A673 (cell line): ENCODE measurements at regions not wholly inside any gene's neighbourhood (a gene's known extent, or its start where the extent isn't known, plus 50 kb on each side); places are given as distances from the start of the nearest gene placed in this dataset.

Experiments
- BruUV-seq: library from RNA; stranded (reverse); fragments of 400-500 nt; replicated peaks from 2 replicates; lab custom pipeline; 2021; lab: Mats Ljungman, UMichigan
- CTCF ChIA-PET: fragments of 300-600 bp; sonication (Branson Sonifier 250); formaldehyde crosslinking; loops from one replicate; lab custom pipeline; 2022; ENCODE audit warnings: antibody characterized with exemption; lab: Charles Lee
- POLR2A ChIA-PET: fragments of 300-600 bp; sonication (Branson Sonifier 250); formaldehyde crosslinking; loops from one replicate; lab custom pipeline; 2022; ENCODE audit warnings: antibody characterized with exemption; ENCODE audit not compliant: low non-redundant PET; lab: Charles Lee
- DNase-seq: peaks from one replicate; pipeline ENCODE4 v3.0.0-alpha.2; 2015; ENCODE audit warnings: low spot score
- H3K27ac ChIP-seq: fragments of 200-600 bp; sonication (generic); 2 replicates; pipeline ENCODE4 v1.5.1; 2016; ENCODE audit warnings: mixed run types, low read depth, mild to moderate bottlenecking, mixed read lengths, antibody characterized with exemption, low read length; ENCODE audit not compliant: poor library complexity, severe bottlenecking
- H3K27me3 ChIP-seq: fragments of 200-600 bp; sonication (generic); replicated peaks from 2 replicates; pipeline ENCODE4 v1.6.1; 2017; ENCODE audit warnings: mixed run types, low read depth, mild to moderate bottlenecking, mixed read lengths, antibody characterized with exemption, low read length; ENCODE audit not compliant: insufficient read depth, poor library complexity
- H3K36me3 ChIP-seq: fragments of 200-600 bp; sonication (generic); 2 replicates; pipeline ENCODE4 v1.6.1; 2016; ENCODE audit warnings: mixed run types, mild to moderate bottlenecking, mixed read lengths, antibody characterized with exemption, low read length; ENCODE audit not compliant: insufficient read depth, poor library complexity, severe bottlenecking
- H3K4me1 ChIP-seq: fragments of 200-600 bp; sonication (generic); 2 replicates; pipeline ENCODE4 v1.6.1; 2017; ENCODE audit warnings: mixed run types, mild to moderate bottlenecking, mixed read lengths, antibody characterized with exemption, low read length; ENCODE audit not compliant: insufficient read depth, poor library complexity, severe bottlenecking
- H3K4me3 ChIP-seq: fragments of 200-600 bp; sonication (generic); 2 replicates; pipeline ENCODE4 v1.5.1; 2016; ENCODE audit warnings: low read depth, mixed run types, mild to moderate bottlenecking, mixed read lengths, low read length; ENCODE audit not compliant: poor library complexity, severe bottlenecking
- H3K9me3 ChIP-seq: fragments of 200-600 bp; sonication (generic); 2 replicates; pipeline ENCODE4 v1.6.1; 2016; ENCODE audit warnings: mixed run types, low read depth, mild to moderate bottlenecking, mixed read lengths, antibody characterized with exemption, low read length; ENCODE audit not compliant: poor library complexity, severe bottlenecking
- EZH2 ChIP-seq: fragments of 200-600 bp; sonication (generic); IDR thresholded peaks from 2 replicates; pipeline ENCODE4 v1.6.1; 2017; ENCODE audit warnings: borderline replicate concordance, low read depth, mild to moderate bottlenecking, mixed read lengths, antibody characterized with exemption, low read length; ENCODE audit not compliant: poor library complexity, severe bottlenecking
- intact Hi-C: fragments of 100-400 bp; cut with micrococcal nuclease; formaldehyde crosslinking; loops from one replicate; pipeline ENCODE4 v1.10.0; 2022; ENCODE audit not compliant: unreplicated experiment
- TF ChIP-seq, protein P1 (sequence below): fragments of 300-800, 200-600 bp; sonication (generic); conservative IDR thresholded peaks from 2 replicates; pipeline ENCODE4 v1.5.1; 2017; ENCODE audit warnings: low read depth, mild to moderate bottlenecking, antibody characterized with exemption, low read length, moderate library complexity, mixed read lengths

GRCh38 chr4:41822325-41822724, 73.8 kb upstream of the PHOX2B start:
- TF ChIP-seq, protein P1, sequence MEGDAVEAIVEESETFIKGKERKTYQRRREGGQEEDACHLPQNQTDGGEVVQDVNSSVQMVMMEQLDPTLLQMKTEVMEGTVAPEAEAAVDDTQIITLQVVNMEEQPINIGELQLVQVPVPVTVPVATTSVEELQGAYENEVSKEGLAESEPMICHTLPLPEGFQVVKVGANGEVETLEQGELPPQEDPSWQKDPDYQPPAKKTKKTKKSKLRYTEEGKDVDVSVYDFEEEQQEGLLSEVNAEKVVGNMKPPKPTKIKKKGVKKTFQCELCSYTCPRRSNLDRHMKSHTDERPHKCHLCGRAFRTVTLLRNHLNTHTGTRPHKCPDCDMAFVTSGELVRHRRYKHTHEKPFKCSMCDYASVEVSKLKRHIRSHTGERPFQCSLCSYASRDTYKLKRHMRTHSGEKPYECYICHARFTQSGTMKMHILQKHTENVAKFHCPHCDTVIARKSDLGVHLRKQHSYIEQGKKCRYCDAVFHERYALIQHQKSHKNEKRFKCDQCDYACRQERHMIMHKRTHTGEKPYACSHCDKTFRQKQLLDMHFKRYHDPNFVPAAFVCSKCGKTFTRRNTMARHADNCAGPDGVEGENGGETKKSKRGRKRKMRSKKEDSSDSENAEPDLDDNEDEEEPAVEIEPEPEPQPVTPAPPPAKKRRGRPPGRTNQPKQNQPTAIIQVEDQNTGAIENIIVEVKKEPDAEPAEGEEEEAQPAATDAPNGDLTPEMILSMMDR = no peak
- no peak for TF ChIP-seq EZH2
- Histone ChIP-seq H3K4me1 (no peaks in the 10 kb centered on the region), H3K36me3 (no peaks in the 10 kb centered on the region), H3K9me3 (no peaks in the 10 kb centered on the region), H3K4me3 (no peak overlapping the region), H3K27ac (no peak overlapping the region), H3K27me3 (peaks cover 37% of the 10 kb centered on the region)
- BruUV-seq = no TSS peak
- POLR2A ChIA-PET = no interaction called here
- intact Hi-C loops = no loop called here
- CTCF ChIA-PET = no interaction called here
- no peak for DNase-seq

DNA sequence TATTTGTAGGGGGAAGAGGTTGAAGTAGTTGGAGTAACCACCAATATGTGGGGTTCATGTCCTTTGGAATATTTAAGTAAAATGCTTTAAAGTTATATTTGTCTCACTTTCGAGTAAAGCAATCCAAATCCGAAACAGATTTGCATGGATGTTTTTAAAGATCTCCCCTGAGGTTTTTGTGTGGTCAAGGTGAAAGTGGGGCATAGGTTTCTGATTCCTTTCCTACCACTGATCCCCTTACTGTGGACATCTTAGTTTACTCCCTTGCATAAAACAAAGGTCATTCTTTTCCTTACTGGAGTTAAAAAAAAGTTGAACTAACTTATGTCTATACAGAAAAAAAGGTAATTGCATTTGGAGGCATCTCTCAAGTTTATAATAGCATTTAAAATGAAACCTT, 71.9 kb upstream of the PHOX2B start:
- Histone ChIP-seq H3K27me3 (peaks cover 51% of the 10 kb centered on the region), H3K9me3 (no peaks in the 10 kb centered on the region), H3K4me1 (no peaks in the 10 kb centered on the region), H3K4me3 (no peak overlapping the region), H3K27ac (no peak overlapping the region), H3K36me3 (no peaks in the 10 kb centered on the region)
- TF ChIP-seq, protein P1 = no peak
- no peak for TF ChIP-seq EZH2
- ChIA-PET POLR2A (no interaction called here), CTCF (no interaction called here)
- BruUV-seq = no TSS peak
- DNase-seq = no peak
- intact Hi-C loops = no loop called here

DNA sequence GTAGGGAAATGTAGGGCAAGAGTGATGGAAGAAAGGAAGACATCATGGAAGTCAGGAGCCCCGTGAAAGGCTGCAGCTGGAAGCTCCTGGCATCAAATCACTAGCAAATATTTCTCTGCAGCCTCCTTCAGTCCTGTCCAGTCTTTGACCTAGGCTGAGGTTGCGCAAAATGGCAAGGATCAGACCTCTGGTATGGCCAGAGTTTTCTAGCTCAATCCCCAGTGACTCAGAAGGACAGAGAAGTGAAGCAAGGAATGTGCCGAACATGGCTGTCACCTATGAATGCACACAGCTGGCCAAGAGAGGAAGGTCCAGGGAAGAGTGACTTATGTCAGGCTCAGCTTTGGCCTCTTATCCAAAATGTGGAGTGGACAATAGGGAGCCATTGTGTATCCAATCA, 71.1 kb upstream of the PHOX2B start:
- Histone ChIP-seq H3K9me3 (no peaks in the 10 kb centered on the region), H3K4me3 (no peak overlapping the region), H3K4me1 (no peaks in the 10 kb centered on the region), H3K36me3 (no peaks in the 10 kb centered on the region), H3K27ac (no peak overlapping the region), H3K27me3 (peaks cover 54% of the 10 kb centered on the region)
- DNase-seq = no peak
- ChIA-PET CTCF (no interaction called here), POLR2A (no interaction called here)
- TF ChIP-seq, protein P1 = no peak
- no peak for TF ChIP-seq EZH2
- intact Hi-C loops = no loop called here
- BruUV-seq = no TSS peak
